GM21381 (cell line): ENCODE measurements at regions not wholly inside any gene's neighbourhood (a gene's known extent, or its start where the extent isn't known, plus 50 kb on each side); places are given as distances from the start of the nearest gene placed in this dataset.

Source experiments
- ATAC-seq: cut with Tn5 transposase; IDR thresholded peaks from one replicate; pipeline ENCODE4 v1.9.1; 2021; ENCODE audit warnings: mild to moderate bottlenecking, moderate library complexity; ENCODE audit not compliant: unreplicated experiment

- ATAC-seq, result no peak
Measured at GRCh38 chr3:147046916-147047315, 359.4 kb downstream of the ZIC4 start.

GRCh38 chr3:147038481-147038880 lies 367.9 kb downstream of the ZIC4 start:
- ATAC-seq, result no peak

GRCh38 chr3:147034359-147034758 lies 372.0 kb downstream of the ZIC4 start:
- no peak for ATAC-seq

GRCh38 chr3:147030274-147030673 lies 376.1 kb downstream of the ZIC4 start:
- no peak for ATAC-seq

GRCh38 chr3:147015334-147015733 lies 391.0 kb downstream of the ZIC4 start:
- ATAC-seq, result no peak

- ATAC-seq, result no peak
Measured at GRCh38 chr3:147008886-147009285, 397.5 kb downstream of the ZIC4 start.

GRCh38 chr3:147008458-147008857 lies 397.9 kb downstream of the ZIC4 start:
- ATAC-seq, result no peak

- ATAC-seq, result no peak
Measured at GRCh38 chr3:147007736-147008245, 398.6 kb downstream of the ZIC4 start.

GRCh38 chr3:147002721-147003120 lies 397.6 kb upstream of the PLSCR5 start:
- ATAC-seq, result no peak

GRCh38 chr3:147000274-147000673 lies 395.1 kb upstream of the PLSCR5 start:
- no peak for ATAC-seq

GRCh38 chr3:146991907-146992306 lies 386.8 kb upstream of the PLSCR5 start:
- ATAC-seq, result no peak

GRCh38 chr3:146975476-146975875 lies 370.3 kb upstream of the PLSCR5 start:
- no peak for ATAC-seq

- no peak for ATAC-seq
Measured at GRCh38 chr3:146975032-146975431, 369.9 kb upstream of the PLSCR5 start.

GRCh38 chr3:146974001-146974400 lies 368.9 kb upstream of the PLSCR5 start:
- ATAC-seq, result no peak

GRCh38 chr3:146972726-146973125 lies 367.6 kb upstream of the PLSCR5 start:
- no peak for ATAC-seq

- no peak for ATAC-seq
Measured at GRCh38 chr3:146970236-146970635, 365.1 kb upstream of the PLSCR5 start.

- ATAC-seq, result no peak
Measured at GRCh38 chr3:146969356-146969755, 364.2 kb upstream of the PLSCR5 start.

- ATAC-seq, result no peak
Measured at GRCh38 chr3:146968204-146968651, 363.1 kb upstream of the PLSCR5 start.

- ATAC-seq, result no peak
Measured at GRCh38 chr3:146967783-146968182, 362.6 kb upstream of the PLSCR5 start.

- ATAC-seq, result no peak
Measured at GRCh38 chr3:146966124-146966523, 361.0 kb upstream of the PLSCR5 start.

GRCh38 chr3:146953511-146953981 lies 348.4 kb upstream of the PLSCR5 start:
- no peak for ATAC-seq

GRCh38 chr3:146948985-146949384 lies 343.8 kb upstream of the PLSCR5 start:
- no peak for ATAC-seq

GRCh38 chr3:146948186-146948585 lies 343.0 kb upstream of the PLSCR5 start:
- no peak for ATAC-seq
